ENCODE measurements at regions not wholly inside any gene's neighbourhood (a gene's known extent, or its start where the extent isn't known, plus 50 kb on each side); places are given as distances from the start of the nearest gene placed in this dataset.

- no peak for TF ChIP-seq CTCF (IDR thresholded peaks at IDR 0.05; ENCODE audit: insufficient read depth, missing control alignments)
- no peak for FAIRE-seq
- no peak for DNase-seq (ENCODE audit: insufficient read length, low spot score)
Observed at GRCh38 chr2:154533300-154533940, 165.1 kb upstream of the KCNJ3 start.

- DNase-seq (ENCODE audit: insufficient read length, low spot score) (no peak), FAIRE-seq (no peak)
- TF ChIP-seq CTCF (IDR thresholded peaks at IDR 0.05; ENCODE audit: insufficient read depth, missing control alignments): no peak
Observed at GRCh38 chr2:154537024-154537423, 161.5 kb upstream of the KCNJ3 start.

GRCh38 chr2:154537843-154538450 lies 160.5 kb upstream of the KCNJ3 start:
- no peak for DNase-seq (ENCODE audit: insufficient read length, low spot score)
- FAIRE-seq: no peak
- TF ChIP-seq CTCF (IDR thresholded peaks at IDR 0.05; ENCODE audit: insufficient read depth, missing control alignments): no peak

- DNase-seq (ENCODE audit: insufficient read length, low spot score): no peak
- FAIRE-seq: no peak
- TF ChIP-seq CTCF (IDR thresholded peaks at IDR 0.05; ENCODE audit: insufficient read depth, missing control alignments): no peak
Observed at GRCh38 chr2:154546341-154546740, 152.2 kb upstream of the KCNJ3 start.

GRCh38 chr2:154549869-154550268 lies 148.6 kb upstream of the KCNJ3 start:
- TF ChIP-seq CTCF (IDR thresholded peaks at IDR 0.05; ENCODE audit: insufficient read depth, missing control alignments): no peak
- no peak for DNase-seq (ENCODE audit: insufficient read length, low spot score)
- FAIRE-seq: no peak

- no peak for DNase-seq (ENCODE audit: insufficient read length, low spot score)
- no peak for FAIRE-seq
- no peak for TF ChIP-seq CTCF (IDR thresholded peaks at IDR 0.05; ENCODE audit: insufficient read depth, missing control alignments)
Observed at GRCh38 chr2:154551649-154552048, 146.8 kb upstream of the KCNJ3 start.

- TF ChIP-seq CTCF (IDR thresholded peaks at IDR 0.05; ENCODE audit: insufficient read depth, missing control alignments): no peak
- DNase-seq (ENCODE audit: insufficient read length, low spot score) (no peak), FAIRE-seq (no peak)
Observed at GRCh38 chr2:154554046-154554445, 144.4 kb upstream of the KCNJ3 start.
